H9 (cell line): ENCODE measurements at regions not wholly inside any gene's neighbourhood (a gene's known extent, or its start where the extent isn't known, plus 50 kb on each side); places are given as distances from the start of the nearest gene placed in this dataset.

Experiments
- DNase-seq: peaks from one replicate; pipeline ENCODE4 v3.0.0-alpha.2; 2017
- H2AFZ ChIP-seq: one replicate; pipeline ENCODE4 v1.6.1; 2013; ENCODE audit warnings: mild to moderate bottlenecking, low read length, control low read depth, moderate library complexity
- H2AK5ac ChIP-seq: 2 replicates; pipeline ENCODE4 v1.6.1; 2013; ENCODE audit warnings: low read length, control low read depth, mixed read lengths; ENCODE audit not compliant: insufficient read length
- H2BK120ac ChIP-seq: one replicate; pipeline ENCODE4 v1.6.1; 2013; ENCODE audit warnings: low read depth, mild to moderate bottlenecking, low read length, control low read depth, inconsistent platforms; ENCODE audit not compliant: poor library complexity, severe bottlenecking
- H2BK12ac ChIP-seq: 2 replicates; pipeline ENCODE4 v1.6.1; 2013; ENCODE audit warnings: low read length, control low read depth, mixed read lengths, low read depth; ENCODE audit not compliant: insufficient read length
- H2BK15ac ChIP-seq: 2 replicates; pipeline ENCODE4 v1.6.1; 2013; ENCODE audit warnings: low read depth, low read length, control low read depth
- H2BK20ac ChIP-seq: one replicate; pipeline ENCODE4 v1.6.1; 2013; ENCODE audit warnings: low read depth, mild to moderate bottlenecking, low read length, control low read depth, inconsistent platforms; ENCODE audit not compliant: poor library complexity, severe bottlenecking
- H2BK5ac ChIP-seq: 2 replicates; pipeline ENCODE4 v1.6.1; 2013; ENCODE audit warnings: low read length, control low read depth, mixed read lengths; ENCODE audit not compliant: insufficient read length
- H3K14ac ChIP-seq: 2 replicates; pipeline ENCODE4 v1.6.1; 2013; ENCODE audit warnings: low read length, control low read depth; ENCODE audit not compliant: insufficient read depth
- H3K18ac ChIP-seq: 2 replicates; pipeline ENCODE4 v1.6.1; 2013; ENCODE audit warnings: low read depth, mild to moderate bottlenecking, mixed read lengths, low read length, control low read depth; ENCODE audit not compliant: insufficient read length
- H3K23ac ChIP-seq: 2 replicates; pipeline ENCODE4 v1.6.1; 2013; ENCODE audit warnings: low read length, control low read depth, mixed read lengths, low read depth; ENCODE audit not compliant: insufficient read length
- H3K23me2 ChIP-seq: 2 replicates; pipeline ENCODE4 v1.6.1; 2013; ENCODE audit warnings: low read depth, mild to moderate bottlenecking, mixed read lengths, low read length, control low read depth; ENCODE audit not compliant: insufficient read length, poor library complexity, severe bottlenecking
- H3K27ac ChIP-seq: 2 replicates; pipeline ENCODE4 v1.5.1; 2013; ENCODE audit warnings: low read length, control low read depth, mixed read lengths, low read depth; ENCODE audit not compliant: insufficient read length
- H3K27me3 ChIP-seq: 2 replicates; pipeline ENCODE4 v1.6.1; 2013; ENCODE audit warnings: low read length, control low read depth, inconsistent platforms; ENCODE audit not compliant: insufficient read depth
- H3K4ac ChIP-seq: 2 replicates; pipeline ENCODE4 v1.6.1; 2013; ENCODE audit warnings: low read depth, mild to moderate bottlenecking, control low read depth, inconsistent platforms, low read length, moderate library complexity
- H3K4me1 ChIP-seq: 2 replicates; pipeline ENCODE4 v1.6.1; 2013; ENCODE audit warnings: low read length, control low read depth, inconsistent platforms; ENCODE audit not compliant: insufficient read depth
- H3K4me2 ChIP-seq: 2 replicates; pipeline ENCODE4 v1.6.1; 2013; ENCODE audit warnings: low read length, control low read depth, mixed read lengths; ENCODE audit not compliant: insufficient read length, insufficient read depth
- H3K56ac ChIP-seq: 2 replicates; pipeline ENCODE4 v1.6.1; 2013; ENCODE audit warnings: low read depth, mild to moderate bottlenecking, mixed read lengths, low read length, control low read depth; ENCODE audit not compliant: insufficient read length
- H3K79me1 ChIP-seq: 2 replicates; pipeline ENCODE4 v1.6.1; 2013; ENCODE audit warnings: low read depth, mild to moderate bottlenecking, moderate library complexity, low read length, control low read depth, inconsistent platforms; ENCODE audit not compliant: insufficient read depth, poor library complexity, severe bottlenecking
- H3K79me2 ChIP-seq: 2 replicates; pipeline ENCODE4 v1.6.1; 2013; ENCODE audit warnings: low read length, control low read depth, inconsistent platforms; ENCODE audit not compliant: insufficient read depth
- H3K9ac ChIP-seq: 2 replicates; pipeline ENCODE4 v1.6.1; 2013; ENCODE audit warnings: low read length, control low read depth, mixed read lengths; ENCODE audit not compliant: insufficient read length; ENCODE audit errors: extremely low read depth
- H3K9me3 ChIP-seq: one replicate; pipeline ENCODE4 v1.6.1; 2013; ENCODE audit warnings: low read depth, low read length, inconsistent platforms; ENCODE audit not compliant: control insufficient read depth
- H3T11ph ChIP-seq: one replicate; pipeline ENCODE4 v1.6.1; 2013; ENCODE audit warnings: mild to moderate bottlenecking, low read length, control low read depth, inconsistent platforms
- H4K20me1 ChIP-seq: one replicate; pipeline ENCODE4 v1.6.1; 2013; ENCODE audit not compliant: control insufficient read depth, insufficient read length, insufficient read depth
- H4K5ac ChIP-seq: 2 replicates; pipeline ENCODE4 v1.6.1; 2013; ENCODE audit warnings: low read depth, mild to moderate bottlenecking, mixed read lengths, low read length, control low read depth; ENCODE audit not compliant: insufficient read length
- H4K8ac ChIP-seq: replicated peaks from 2 replicates; pipeline ENCODE4 v1.6.1; 2013; ENCODE audit warnings: low read length, control low read depth, mixed read lengths, low read depth; ENCODE audit not compliant: insufficient read length
- H4K91ac ChIP-seq: 2 replicates; pipeline ENCODE4 v1.6.1; 2013; ENCODE audit warnings: low read depth, mild to moderate bottlenecking, moderate library complexity, mixed read lengths, low read length, control low read depth; ENCODE audit not compliant: insufficient read length
- H3K27ac Mint-ChIP-seq, 3 experiments: 2 replicates in 2 of 3; 3 replicates in 1 of 3; pipeline ENCODE4 v1.8.0; 2020 to 2021; ENCODE audit warnings: mixed read lengths in 3 of 3, mild to moderate bottlenecking in 1 of 3, moderate library complexity in 1 of 3
- H3K27me3 Mint-ChIP-seq: 2 replicates; pipeline ENCODE4 v1.8.0; 2021; ENCODE audit warnings: low read depth, mild to moderate bottlenecking, moderate library complexity, mixed read lengths
- H3K36me3 Mint-ChIP-seq, 3 experiments: 2 replicates in 2 of 3; 3 replicates in 1 of 3; pipeline ENCODE4 v1.8.0; 2020 to 2021; ENCODE audit warnings: low read depth in 3 of 3, mixed read lengths in 3 of 3; ENCODE audit not compliant: insufficient read depth in 1 of 3
- H3K4me1 Mint-ChIP-seq, 2 experiments: 2 replicates each; pipeline ENCODE4 v1.8.0; 2020; ENCODE audit warnings: mixed read lengths in 2 of 2
- H3K4me3 Mint-ChIP-seq, 2 experiments: 2 replicates in 1 of 2; 3 replicates in 1 of 2; pipeline ENCODE4 v1.8.0; 2020 to 2021; ENCODE audit warnings: mild to moderate bottlenecking in 2 of 2, mixed read lengths in 2 of 2, moderate library complexity in 1 of 2
- H3K9me3 Mint-ChIP-seq, 2 experiments: 2 replicates in 1 of 2; 3 replicates in 1 of 2; pipeline ENCODE4 v1.8.0; 2020; ENCODE audit warnings: mild to moderate bottlenecking in 2 of 2, mixed read lengths in 2 of 2, moderate library complexity in 1 of 2
- CTCF ChIP-seq: fragments of 200-600 bp; sonication (generic); conservative IDR thresholded peaks from 3 replicates; pipeline ENCODE4 v1.8.0; 2021; ENCODE audit warnings: antibody characterized with exemption, mild to moderate bottlenecking
- WGBS: extraction: QIAGEN DNeasy Blood & Tissue Kit; methylation state at CpG from one replicate; pipeline ENCODE4 v1.1.7; 2013; ENCODE audit warnings: missing lambda C conversion rate, low lambda C conversion rate, mixed read lengths; ENCODE audit not compliant: insufficient read length; ENCODE audit errors: extremely low coverage; 5-methylcytosine and 5-hydroxymethylcytosine counted together

GRCh38 chr22:49448526-49448925, 379.1 kb downstream of the BRD1 start:
- peaks cover 0 to 3% of the 10 kb centered on the region in 2 experiments; a peak in 2 of 5 replicates for H3K9me3 Mint-ChIP-seq
- Histone ChIP-seq H3K4me2 (no peak overlapping the region), H3K56ac (no peak overlapping the region), H4K20me1 (no peaks in the 10 kb centered on the region), H2BK15ac (no peak overlapping the region), H3T11ph (no peak overlapping the region), H3K79me2 (no peaks in the 10 kb centered on the region), H4K8ac (no peak overlapping the region), H3K4me1 (peaks cover 4% of the 10 kb centered on the region; the same call in 1 of the 2 replicates), H3K9me3 (no peaks in the 10 kb centered on the region), H3K23ac (no peak overlapping the region), H2BK120ac (no peak overlapping the region), H4K91ac (no peak overlapping the region), H3K27ac (no peak overlapping the region), H2AK5ac (no peak overlapping the region), H2BK20ac (no peak overlapping the region), H2BK5ac (no peak overlapping the region), H2BK12ac (no peak overlapping the region), H3K9ac (no peak overlapping the region), H4K5ac (no peak overlapping the region), H2AFZ (no peak overlapping the region), H3K18ac (no peak overlapping the region), H3K27me3 (peaks cover 9% of the 10 kb centered on the region; the same call in 1 of the 2 replicates), H3K23me2 (no peaks in the 10 kb centered on the region), H3K14ac (no peak overlapping the region; the same call in 1 of the 2 replicates), H3K79me1 (no peaks in the 10 kb centered on the region), H3K4ac (no peak overlapping the region)
- TF ChIP-seq CTCF: no peak
- H3K36me3 Mint-ChIP-seq: no peaks in the 10 kb centered on the region
- WGBS: no CpG with 5 or more reads among the region's 14 CpGs
- H3K4me1 Mint-ChIP-seq: peaks cover 30% of the 10 kb centered on the region in 2 experiments
- H3K27ac Mint-ChIP-seq: no peak overlapping the region
- H3K4me3 Mint-ChIP-seq: no peak overlapping the region
- H3K27me3 Mint-ChIP-seq: peaks cover 41% of the 10 kb centered on the region
- DNase-seq: no peak
